ENCODE measurements at regions not wholly inside any gene's neighbourhood (a gene's known extent, or its start where the extent isn't known, plus 50 kb on each side); places are given as distances from the start of the nearest gene placed in this dataset.

DNA sequence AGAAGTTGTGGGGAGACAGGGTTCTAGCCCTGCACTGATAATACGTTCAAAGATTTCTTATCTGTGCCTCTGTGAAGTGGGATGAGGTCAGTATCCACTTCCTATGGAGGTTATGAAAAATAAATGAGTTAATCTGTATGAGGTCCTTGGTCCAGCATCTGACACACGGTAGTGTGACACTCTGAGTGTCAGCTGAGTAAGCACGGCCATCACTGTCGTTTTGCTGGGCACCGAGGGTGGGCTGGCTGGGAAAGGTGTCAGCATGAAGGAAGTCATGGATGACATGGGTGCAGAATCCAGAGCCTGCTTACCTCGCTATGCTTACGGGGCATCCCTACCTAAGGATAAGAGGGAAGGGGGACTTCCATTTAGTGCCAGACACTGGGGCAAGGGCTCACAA is 150.3 kb downstream of the INHBB start:
- WGBS, 2 donors = 77 to 82% methylated on average over 7 of the region's 7 CpGs
- no peaks in the 10 kb centered on the region for H3K27me3 ChIP-seq
- no peak overlapping the region for H3K27ac ChIP-seq
- no peaks in the 10 kb centered on the region for H3K9me3 ChIP-seq
- TF ChIP-seq POLR2A (IDR thresholded peaks at IDR 0.05) = no peak
- TF ChIP-seq, protein P1, sequence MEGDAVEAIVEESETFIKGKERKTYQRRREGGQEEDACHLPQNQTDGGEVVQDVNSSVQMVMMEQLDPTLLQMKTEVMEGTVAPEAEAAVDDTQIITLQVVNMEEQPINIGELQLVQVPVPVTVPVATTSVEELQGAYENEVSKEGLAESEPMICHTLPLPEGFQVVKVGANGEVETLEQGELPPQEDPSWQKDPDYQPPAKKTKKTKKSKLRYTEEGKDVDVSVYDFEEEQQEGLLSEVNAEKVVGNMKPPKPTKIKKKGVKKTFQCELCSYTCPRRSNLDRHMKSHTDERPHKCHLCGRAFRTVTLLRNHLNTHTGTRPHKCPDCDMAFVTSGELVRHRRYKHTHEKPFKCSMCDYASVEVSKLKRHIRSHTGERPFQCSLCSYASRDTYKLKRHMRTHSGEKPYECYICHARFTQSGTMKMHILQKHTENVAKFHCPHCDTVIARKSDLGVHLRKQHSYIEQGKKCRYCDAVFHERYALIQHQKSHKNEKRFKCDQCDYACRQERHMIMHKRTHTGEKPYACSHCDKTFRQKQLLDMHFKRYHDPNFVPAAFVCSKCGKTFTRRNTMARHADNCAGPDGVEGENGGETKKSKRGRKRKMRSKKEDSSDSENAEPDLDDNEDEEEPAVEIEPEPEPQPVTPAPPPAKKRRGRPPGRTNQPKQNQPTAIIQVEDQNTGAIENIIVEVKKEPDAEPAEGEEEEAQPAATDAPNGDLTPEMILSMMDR (IDR thresholded peaks at IDR 0.05) = no peak
- TF ChIP-seq EP300 (IDR thresholded peaks at IDR 0.05) = no peak
- no peak overlapping the region for H3K4me3 ChIP-seq
- no peak for DNase-seq (ENCODE audit: low spot score in 2 of 2)
- no peaks in the 10 kb centered on the region for H3K36me3 ChIP-seq
- no peaks in the 10 kb centered on the region for H3K4me1 ChIP-seq

DNA sequence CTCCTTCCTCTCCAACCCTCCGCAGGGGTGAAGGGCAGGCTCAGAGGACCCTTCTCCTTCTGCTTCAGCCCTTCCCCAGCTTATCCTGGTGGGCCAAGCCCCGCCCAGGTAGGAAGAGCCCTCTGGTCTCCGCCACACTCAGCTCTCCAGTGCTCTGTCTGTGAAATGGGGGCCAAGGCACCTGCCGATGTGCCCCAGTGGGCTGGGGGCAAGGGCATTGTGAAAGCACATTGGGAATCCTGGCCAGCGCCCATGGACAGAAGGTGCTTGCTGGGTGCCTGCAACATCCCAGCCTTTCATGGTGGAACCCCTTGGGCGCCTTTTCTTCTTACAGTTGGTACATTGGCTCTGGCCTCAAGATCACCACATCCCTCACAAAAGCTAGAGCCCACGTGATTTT is 150.8 kb downstream of the INHBB start:
- no peak overlapping the region for H3K27ac ChIP-seq
- no peak overlapping the region for H3K4me3 ChIP-seq
- H3K27me3 ChIP-seq = no peaks in the 10 kb centered on the region
- WGBS, 2 donors = 76 to 85% methylated on average over 6 to 7 of the region's 7 CpGs
- no peaks in the 10 kb centered on the region for H3K36me3 ChIP-seq
- H3K9me3 ChIP-seq = no peaks in the 10 kb centered on the region
- TF ChIP-seq, protein P1 (IDR thresholded peaks at IDR 0.05) = no peak
- TF ChIP-seq POLR2A (IDR thresholded peaks at IDR 0.05) (no peak), EP300 (IDR thresholded peaks at IDR 0.05) (no peak)
- H3K4me1 ChIP-seq = no peaks in the 10 kb centered on the region
- DNase-seq (ENCODE audit: low spot score in 2 of 2) = no peak

DNA sequence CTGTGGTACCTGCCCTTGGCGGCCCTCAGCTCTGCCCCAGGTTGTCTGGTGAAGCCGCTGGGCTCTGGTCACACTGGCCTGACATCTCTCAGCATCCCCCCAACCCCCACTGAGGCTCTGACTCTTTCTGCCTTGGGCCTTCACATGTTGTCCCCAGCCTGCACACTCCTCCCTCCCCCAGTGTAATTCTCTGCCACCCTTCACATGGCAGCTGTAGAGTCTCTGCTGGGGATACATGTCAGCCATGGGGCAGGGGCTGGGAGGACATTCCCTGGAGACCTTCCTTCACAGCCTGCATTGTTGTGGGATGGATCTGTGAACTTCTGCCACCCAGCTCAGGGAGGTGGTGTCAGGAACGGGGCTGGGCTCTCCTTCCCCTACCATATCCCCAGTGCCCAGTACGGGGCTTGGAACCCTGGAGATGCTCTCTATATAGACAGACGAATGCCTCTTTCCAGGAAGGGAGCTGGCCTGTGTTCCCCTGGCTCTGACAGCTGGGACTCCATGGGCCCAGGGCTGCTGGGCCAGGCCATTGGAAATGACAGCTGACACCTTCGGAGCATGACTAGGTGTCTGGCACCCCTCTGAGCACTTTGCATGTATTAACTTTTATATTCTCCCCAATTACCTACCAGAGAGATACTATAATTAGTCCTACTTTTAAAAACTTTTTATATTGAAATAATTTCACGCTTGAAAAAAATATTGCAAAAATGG is 151.5 kb downstream of the INHBB start:
- Histone ChIP-seq H3K9me3 (no peaks in the 10 kb centered on the region), H3K27me3 (no peaks in the 10 kb centered on the region), H3K27ac (no peak overlapping the region), H3K36me3 (no peaks in the 10 kb centered on the region), H3K4me3 (no peak overlapping the region), H3K4me1 (no peaks in the 10 kb centered on the region)
- WGBS, 2 donors = 90 to 93% methylated on average over 7 of the region's 7 CpGs
- no peak for DNase-seq (ENCODE audit: low spot score in 2 of 2)
- no peak for TF ChIP-seq EP300 (IDR thresholded peaks at IDR 0.05)
- no peak for TF ChIP-seq POLR2A (IDR thresholded peaks at IDR 0.05)
- TF ChIP-seq, protein P1 (IDR thresholded peaks at IDR 0.05) = no peak

DNA sequence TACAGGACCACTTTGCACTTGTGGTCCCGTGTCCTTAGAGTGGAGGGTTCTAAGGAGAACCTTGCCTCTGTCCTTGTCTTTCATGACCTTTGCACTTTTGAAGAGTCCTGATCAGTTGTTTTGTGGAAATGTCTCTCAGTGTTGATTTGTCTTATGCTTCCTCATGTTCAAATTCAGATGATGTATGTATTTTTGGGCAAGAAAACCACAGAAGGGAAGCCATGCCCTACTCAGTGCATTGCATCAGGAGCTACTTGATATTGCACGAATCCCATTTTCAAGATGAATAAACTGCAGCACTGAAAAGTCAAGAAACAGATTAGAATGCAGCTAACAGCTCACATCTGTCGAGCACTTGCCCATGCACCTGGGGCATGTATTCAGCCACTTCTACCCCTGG is 152.2 kb downstream of the INHBB start:
- no peaks in the 10 kb centered on the region for H3K27me3 ChIP-seq
- no peak overlapping the region for H3K27ac ChIP-seq
- TF ChIP-seq POLR2A (IDR thresholded peaks at IDR 0.05) (no peak), EP300 (IDR thresholded peaks at IDR 0.05) (no peak)
- TF ChIP-seq, protein P1 (IDR thresholded peaks at IDR 0.05) = no peak
- no peak overlapping the region for H3K4me3 ChIP-seq
- no peak for DNase-seq (ENCODE audit: low spot score in 2 of 2)
- H3K9me3 ChIP-seq = no peaks in the 10 kb centered on the region
- H3K36me3 ChIP-seq = no peaks in the 10 kb centered on the region
- 88 to 91% methylated on average over 3 of the region's 3 CpGs for WGBS, 2 donors
- no peaks in the 10 kb centered on the region for H3K4me1 ChIP-seq

DNA sequence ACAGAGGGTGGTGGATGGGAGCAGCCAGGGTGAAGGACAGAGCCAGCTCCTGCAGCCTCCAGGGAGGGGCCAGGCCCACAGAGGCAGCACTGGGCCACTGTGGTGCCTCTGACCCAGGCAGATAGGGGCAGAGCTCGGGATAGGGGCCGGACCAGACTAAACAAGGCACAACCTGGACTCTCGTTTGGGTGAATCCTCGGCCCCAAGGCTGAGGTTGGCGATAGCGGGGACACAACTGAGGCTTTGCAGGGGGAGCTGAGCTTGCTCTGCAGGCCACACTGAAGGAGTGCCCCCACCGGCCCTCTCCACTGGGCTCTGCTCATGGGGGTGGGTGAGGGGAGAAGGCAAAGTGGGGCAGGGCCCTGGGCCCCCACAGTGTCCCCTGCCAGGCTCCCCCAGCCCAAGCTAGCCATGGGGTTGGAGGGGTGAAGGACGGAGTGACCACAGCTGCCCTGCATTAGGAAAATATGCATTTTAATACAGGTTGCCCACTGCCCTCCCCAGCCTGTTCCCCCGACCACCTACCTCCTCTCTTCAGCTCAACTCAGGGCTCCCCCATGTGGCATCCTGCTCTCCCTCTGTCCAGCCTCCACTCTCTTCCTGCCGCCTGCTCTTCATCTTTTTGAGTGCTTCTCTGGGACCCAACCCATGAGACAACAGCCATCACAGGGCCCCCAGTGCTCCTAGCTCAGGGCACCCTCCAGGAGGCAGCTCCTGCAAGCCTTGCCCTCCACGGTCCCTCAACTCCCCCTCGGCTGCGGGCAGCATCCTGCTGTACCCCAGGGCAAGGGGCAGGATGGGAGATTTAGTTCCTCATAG is 152.8 kb downstream of the INHBB start:
- TF ChIP-seq, protein P1 (IDR thresholded peaks at IDR 0.05) = no peak
- TF ChIP-seq POLR2A (IDR thresholded peaks at IDR 0.05) (no peak), EP300 (IDR thresholded peaks at IDR 0.05) (no peak)
- DNase-seq (ENCODE audit: low spot score in 2 of 2) = no peak
- Histone ChIP-seq H3K4me1 (no peaks in the 10 kb centered on the region), H3K4me3 (no peak overlapping the region), H3K36me3 (no peaks in the 10 kb centered on the region), H3K27me3 (no peaks in the 10 kb centered on the region), H3K27ac (no peak overlapping the region), H3K9me3 (no peaks in the 10 kb centered on the region)
- 71 to 73% methylated on average over 12 to 13 of the region's 13 CpGs for WGBS, 2 donors
